MCF 10A (cell line): ENCODE measurements at regions not wholly inside any gene's neighbourhood (a gene's known extent, or its start where the extent isn't known, plus 50 kb on each side); places are given as distances from the start of the nearest gene placed in this dataset.

ENCODE experiments used
- BruUV-seq: library from RNA; stranded (reverse); fragments of 400-500 nt; replicated peaks from 2 replicates; lab custom pipeline; 2021; lab: Mats Ljungman, UMichigan
- CTCF ChIA-PET: fragments of 300-600 bp; sonication (Branson Sonifier 250); formaldehyde crosslinking; extraction: SDS; loops from one replicate; lab custom pipeline; 2021; ENCODE audit warnings: antibody characterized with exemption, inconsistent platforms; lab: Yijun Ruan, JAX
- POLR2A ChIA-PET: fragments of 300-600, 350-650 bp; sonication (Branson Sonifier 250); formaldehyde crosslinking; extraction: SDS; loops from one replicate; lab custom pipeline; 2020; ENCODE audit warnings: antibody characterized with exemption, inconsistent platforms; lab: Yijun Ruan, JAX
- DNase-seq: peaks from one replicate; pipeline ENCODE4 v3.0.0-alpha.2; 2018; ENCODE audit not compliant: unreplicated experiment
- H3K27ac Mint-ChIP-seq: one replicate; pipeline ENCODE4 v1.8.0; 2022; ENCODE audit warnings: mild to moderate bottlenecking, low read depth, mixed read lengths; ENCODE audit not compliant: unreplicated experiment
- H3K27me3 Mint-ChIP-seq: one replicate; pipeline ENCODE4 v1.8.0; 2022; ENCODE audit warnings: mixed read lengths; ENCODE audit not compliant: insufficient read depth, unreplicated experiment
- H3K36me3 Mint-ChIP-seq: one replicate; pipeline ENCODE4 v1.8.0; 2022; ENCODE audit warnings: mild to moderate bottlenecking, moderate library complexity, mixed read lengths; ENCODE audit not compliant: insufficient read depth, unreplicated experiment
- H3K4me1 Mint-ChIP-seq: one replicate; pipeline ENCODE4 v1.8.0; 2022; ENCODE audit warnings: mixed read lengths; ENCODE audit not compliant: insufficient read depth, unreplicated experiment
- H3K4me3 Mint-ChIP-seq: one replicate; pipeline ENCODE4 v1.8.0; 2022; ENCODE audit warnings: mild to moderate bottlenecking, moderate library complexity, mixed read lengths; ENCODE audit not compliant: unreplicated experiment
- H3K9me3 Mint-ChIP-seq: one replicate; pipeline ENCODE4 v1.8.0; 2022; ENCODE audit warnings: mixed read lengths; ENCODE audit not compliant: unreplicated experiment
- intact Hi-C: fragments of 100-400 bp; cut with micrococcal nuclease; formaldehyde crosslinking; loops from 2 replicates; pipeline ENCODE4 v1.14.1; 2022
- TF ChIP-seq, protein P1 (sequence below): fragments of 200-600 bp; IDR thresholded peaks from one replicate; pipeline ENCODE4 v1.8.0; 2022; ENCODE audit warnings: antibody characterized with exemption, mild to moderate bottlenecking; ENCODE audit not compliant: unreplicated experiment

DNA sequence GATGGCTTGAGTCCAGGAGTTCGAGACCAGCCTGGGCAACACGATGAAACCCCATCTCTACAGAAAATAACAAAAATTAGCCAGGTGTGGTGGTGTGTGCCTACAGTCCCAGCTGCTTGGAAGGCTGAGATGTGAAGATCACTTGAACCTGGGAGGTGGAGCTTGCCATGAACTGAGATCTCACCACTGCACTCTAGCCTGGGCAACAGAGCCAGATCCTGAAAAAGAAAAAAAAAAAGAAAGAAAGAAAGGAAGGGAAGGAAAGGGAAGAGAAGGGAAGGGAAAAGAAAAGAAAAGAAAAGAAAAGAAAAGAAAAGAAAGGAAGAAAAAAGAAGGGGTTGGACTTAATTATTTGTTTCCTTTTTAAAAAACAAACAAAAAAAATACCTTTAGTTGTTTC is 764.2 kb downstream of the IRX1 start:
- ChIA-PET POLR2A (no interaction called here), CTCF (interaction anchor here (0.8 kb wide), 1 partner anchor 140 kb away, joined by 3 read pairs; no protein-coding TSS in a partner anchor)
- BruUV-seq, result no TSS peak
- intact Hi-C loops, result no loop called here
- H3K36me3 Mint-ChIP-seq, result no peaks in the 10 kb centered on the region
- peaks cover 25% of the 10 kb centered on the region for H3K9me3 Mint-ChIP-seq
- TF ChIP-seq, protein P1, sequence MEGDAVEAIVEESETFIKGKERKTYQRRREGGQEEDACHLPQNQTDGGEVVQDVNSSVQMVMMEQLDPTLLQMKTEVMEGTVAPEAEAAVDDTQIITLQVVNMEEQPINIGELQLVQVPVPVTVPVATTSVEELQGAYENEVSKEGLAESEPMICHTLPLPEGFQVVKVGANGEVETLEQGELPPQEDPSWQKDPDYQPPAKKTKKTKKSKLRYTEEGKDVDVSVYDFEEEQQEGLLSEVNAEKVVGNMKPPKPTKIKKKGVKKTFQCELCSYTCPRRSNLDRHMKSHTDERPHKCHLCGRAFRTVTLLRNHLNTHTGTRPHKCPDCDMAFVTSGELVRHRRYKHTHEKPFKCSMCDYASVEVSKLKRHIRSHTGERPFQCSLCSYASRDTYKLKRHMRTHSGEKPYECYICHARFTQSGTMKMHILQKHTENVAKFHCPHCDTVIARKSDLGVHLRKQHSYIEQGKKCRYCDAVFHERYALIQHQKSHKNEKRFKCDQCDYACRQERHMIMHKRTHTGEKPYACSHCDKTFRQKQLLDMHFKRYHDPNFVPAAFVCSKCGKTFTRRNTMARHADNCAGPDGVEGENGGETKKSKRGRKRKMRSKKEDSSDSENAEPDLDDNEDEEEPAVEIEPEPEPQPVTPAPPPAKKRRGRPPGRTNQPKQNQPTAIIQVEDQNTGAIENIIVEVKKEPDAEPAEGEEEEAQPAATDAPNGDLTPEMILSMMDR, result no peak
- DNase-seq, result no peak
- no peaks in the 10 kb centered on the region for H3K27me3 Mint-ChIP-seq
- no peak overlapping the region for H3K4me3 Mint-ChIP-seq
- no peak overlapping the region for H3K27ac Mint-ChIP-seq
- H3K4me1 Mint-ChIP-seq, result no peaks in the 10 kb centered on the region

DNA sequence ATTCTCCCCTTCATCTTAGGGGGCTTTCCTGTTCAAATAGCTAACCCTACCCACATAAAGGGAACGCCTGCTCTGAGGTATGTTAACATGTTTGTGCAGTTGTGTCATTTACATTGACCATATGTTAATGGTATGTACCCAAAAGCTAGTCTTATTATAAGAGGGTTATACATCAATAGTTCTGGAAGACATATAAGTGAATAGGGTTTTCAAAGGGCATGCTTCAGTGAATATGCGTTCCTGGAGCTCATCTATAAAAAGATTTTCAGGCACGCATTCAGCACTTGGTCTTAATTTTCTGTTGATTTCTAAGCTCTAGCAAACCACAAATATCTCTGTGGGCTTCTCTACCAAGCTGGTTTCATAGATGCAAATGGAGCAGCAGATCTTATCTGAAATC is 766.1 kb downstream of the IRX1 start:
- ChIA-PET POLR2A (no interaction called here), CTCF (no interaction called here)
- TF ChIP-seq, protein P1, result no peak
- H3K4me3 Mint-ChIP-seq, result no peak overlapping the region
- DNase-seq, result no peak
- intact Hi-C loops, result no loop called here
- no peak overlapping the region for H3K27ac Mint-ChIP-seq
- BruUV-seq, result no TSS peak
- H3K27me3 Mint-ChIP-seq, result no peaks in the 10 kb centered on the region
- H3K9me3 Mint-ChIP-seq, result peaks cover 17% of the 10 kb centered on the region
- no peaks in the 10 kb centered on the region for H3K36me3 Mint-ChIP-seq
- no peaks in the 10 kb centered on the region for H3K4me1 Mint-ChIP-seq

DNA sequence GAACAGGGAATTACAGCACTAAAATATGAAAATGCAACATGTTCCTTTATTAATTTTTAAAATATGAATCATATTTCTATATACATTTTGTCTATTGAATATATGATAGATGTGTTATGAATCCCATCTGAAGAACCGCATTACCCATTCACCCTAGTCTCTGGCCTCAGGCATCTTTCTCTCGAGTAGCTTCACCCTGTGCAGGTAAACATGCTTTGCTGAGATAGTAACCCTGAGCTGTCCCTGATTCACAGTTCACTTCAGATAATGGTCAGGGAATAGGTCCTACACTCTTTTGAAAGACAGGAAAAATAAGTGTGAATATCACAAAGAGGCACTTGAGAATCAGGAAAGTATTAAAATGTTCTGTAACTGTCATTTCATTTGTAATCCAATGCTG is 766.8 kb downstream of the IRX1 start:
- CTCF ChIA-PET, result no interaction called here
- Mint-ChIP-seq H3K27ac (no peak overlapping the region), H3K27me3 (no peaks in the 10 kb centered on the region), H3K4me3 (no peak overlapping the region), H3K4me1 (no peaks in the 10 kb centered on the region), H3K36me3 (no peaks in the 10 kb centered on the region), H3K9me3 (peaks cover 17% of the 10 kb centered on the region)
- POLR2A ChIA-PET, result no interaction called here
- BruUV-seq, result no TSS peak
- TF ChIP-seq, protein P1, result no peak
- intact Hi-C loops, result no loop called here
- no peak for DNase-seq

DNA sequence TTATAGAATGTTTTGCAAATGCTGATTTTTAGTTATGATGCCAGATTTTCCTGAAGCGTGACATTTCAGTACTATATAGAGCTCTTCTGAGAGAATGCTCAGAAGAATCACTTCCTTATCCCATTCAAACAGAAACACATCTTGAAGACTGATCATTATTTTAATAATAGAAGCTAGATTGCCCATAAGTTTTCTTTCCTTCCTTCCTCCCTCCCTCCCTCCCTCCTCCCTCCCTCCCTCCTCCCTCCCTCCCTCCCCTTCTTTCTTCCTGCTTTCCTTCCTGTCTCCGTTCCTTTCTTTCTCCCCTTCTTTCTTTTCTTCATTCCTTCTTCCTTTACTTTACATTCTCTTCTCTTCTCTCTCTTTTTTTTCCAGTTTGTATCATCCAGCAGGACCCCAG is 767.4 kb downstream of the IRX1 start:
- peak overlapping the region; percentile 16 for H3K27ac Mint-ChIP-seq
- peaks cover 17% of the 10 kb centered on the region for H3K9me3 Mint-ChIP-seq
- no peak overlapping the region for H3K4me3 Mint-ChIP-seq
- CTCF ChIA-PET, result interaction anchor here (0.6 to 0.7 kb wide), 2 partner anchors 235 to 753 kb away, joined by 3 read pairs; no protein-coding TSS in a partner anchor
- BruUV-seq, result no TSS peak
- no peaks in the 10 kb centered on the region for H3K36me3 Mint-ChIP-seq
- DNase-seq, result no peak
- no peaks in the 10 kb centered on the region for H3K27me3 Mint-ChIP-seq
- intact Hi-C loops, result no loop called here
- TF ChIP-seq, protein P1, result no peak
- POLR2A ChIA-PET, result no interaction called here
- no peaks in the 10 kb centered on the region for H3K4me1 Mint-ChIP-seq
